Activated CD8-positive, alpha-beta T cell treated with anti-CD3 and anti-CD28 coated beads for 36 hours (primary cell): ENCODE measurements at regions not wholly inside any gene's neighbourhood (a gene's known extent, or its start where the extent isn't known, plus 50 kb on each side); places are given as distances from the start of the nearest gene placed in this dataset.

Experiments used
- ATAC-seq: fragments of 200-7000 bp; cut with Tn5 transposase; one replicate; pipeline ENCODE4 v1.10.0; 2021; ENCODE audit warnings: mild to moderate bottlenecking, moderate library complexity
- CTCF ChIA-PET: fragments of 350-600 bp; sonication (Branson Sonifier 250); formaldehyde crosslinking; loops from one replicate; lab custom pipeline; 2021; ENCODE audit warnings: antibody characterized with exemption; lab: Charles Lee
- POLR2A ChIA-PET: fragments of 350-600 bp; sonication (Branson Sonifier 250); formaldehyde crosslinking; loops from one replicate; lab custom pipeline; 2021; ENCODE audit warnings: antibody characterized with exemption; lab: Charles Lee
- DNase-seq: peaks from one replicate; pipeline ENCODE4 v3.0.0-alpha.2; 2020
- H3K27ac Mint-ChIP-seq: one replicate; pipeline ENCODE4 v1.8.0; 2021; ENCODE audit warnings: mild to moderate bottlenecking, mixed read lengths
- H3K27me3 Mint-ChIP-seq: one replicate; pipeline ENCODE4 v1.8.0; 2021; ENCODE audit warnings: mixed read lengths
- H3K36me3 Mint-ChIP-seq: one replicate; pipeline ENCODE4 v1.8.0; 2021; ENCODE audit warnings: low read depth, mixed read lengths
- H3K4me1 Mint-ChIP-seq: one replicate; pipeline ENCODE4 v1.8.0; 2021; ENCODE audit warnings: low read depth, mixed read lengths
- H3K4me3 Mint-ChIP-seq: one replicate; pipeline ENCODE4 v1.8.0; 2021; ENCODE audit warnings: mild to moderate bottlenecking, moderate library complexity, mixed read lengths
- H3K9me3 Mint-ChIP-seq: one replicate; pipeline ENCODE4 v1.8.0; 2021; ENCODE audit warnings: mixed read lengths
- intact Hi-C: fragments of 100-400 bp; cut with micrococcal nuclease; formaldehyde crosslinking; loops from one replicate; pipeline ENCODE4 v1.10.0; 2022
- TF ChIP-seq, protein P1 (sequence below): fragments of 200-600 bp; IDR thresholded peaks from one replicate; pipeline ENCODE4 v1.8.0; 2022; ENCODE audit warnings: antibody characterized with exemption, mild to moderate bottlenecking

GRCh38 chr2:18656048-18656447 is 66.7 kb upstream of the NT5C1B start:
- Mint-ChIP-seq H3K27ac (no peak overlapping the region), H3K36me3 (no peaks in the 10 kb centered on the region), H3K27me3 (no peaks in the 10 kb centered on the region), H3K4me1 (no peaks in the 10 kb centered on the region), H3K9me3 (no peaks in the 10 kb centered on the region), H3K4me3 (no peak overlapping the region)
- CTCF ChIA-PET, result no interaction called here
- TF ChIP-seq, protein P1, sequence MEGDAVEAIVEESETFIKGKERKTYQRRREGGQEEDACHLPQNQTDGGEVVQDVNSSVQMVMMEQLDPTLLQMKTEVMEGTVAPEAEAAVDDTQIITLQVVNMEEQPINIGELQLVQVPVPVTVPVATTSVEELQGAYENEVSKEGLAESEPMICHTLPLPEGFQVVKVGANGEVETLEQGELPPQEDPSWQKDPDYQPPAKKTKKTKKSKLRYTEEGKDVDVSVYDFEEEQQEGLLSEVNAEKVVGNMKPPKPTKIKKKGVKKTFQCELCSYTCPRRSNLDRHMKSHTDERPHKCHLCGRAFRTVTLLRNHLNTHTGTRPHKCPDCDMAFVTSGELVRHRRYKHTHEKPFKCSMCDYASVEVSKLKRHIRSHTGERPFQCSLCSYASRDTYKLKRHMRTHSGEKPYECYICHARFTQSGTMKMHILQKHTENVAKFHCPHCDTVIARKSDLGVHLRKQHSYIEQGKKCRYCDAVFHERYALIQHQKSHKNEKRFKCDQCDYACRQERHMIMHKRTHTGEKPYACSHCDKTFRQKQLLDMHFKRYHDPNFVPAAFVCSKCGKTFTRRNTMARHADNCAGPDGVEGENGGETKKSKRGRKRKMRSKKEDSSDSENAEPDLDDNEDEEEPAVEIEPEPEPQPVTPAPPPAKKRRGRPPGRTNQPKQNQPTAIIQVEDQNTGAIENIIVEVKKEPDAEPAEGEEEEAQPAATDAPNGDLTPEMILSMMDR, result no peak
- DNase-seq (no peak), ATAC-seq (no peak)
- intact Hi-C loops, result no loop called here
- POLR2A ChIA-PET, result no interaction called here

- intact Hi-C loops, result no loop called here
- Mint-ChIP-seq H3K36me3 (no peaks in the 10 kb centered on the region), H3K27me3 (no peaks in the 10 kb centered on the region), H3K4me3 (no peak overlapping the region), H3K4me1 (no peaks in the 10 kb centered on the region), H3K27ac (no peak overlapping the region), H3K9me3 (no peaks in the 10 kb centered on the region)
- CTCF ChIA-PET, result no interaction called here
- ATAC-seq, result no peak
- TF ChIP-seq, protein P1, result no peak
- POLR2A ChIA-PET, result no interaction called here
- no peak for DNase-seq
These were observed 62.7 kb upstream of the NT5C1B start for GRCh38 chr2:18651842-18652774.

DNA sequence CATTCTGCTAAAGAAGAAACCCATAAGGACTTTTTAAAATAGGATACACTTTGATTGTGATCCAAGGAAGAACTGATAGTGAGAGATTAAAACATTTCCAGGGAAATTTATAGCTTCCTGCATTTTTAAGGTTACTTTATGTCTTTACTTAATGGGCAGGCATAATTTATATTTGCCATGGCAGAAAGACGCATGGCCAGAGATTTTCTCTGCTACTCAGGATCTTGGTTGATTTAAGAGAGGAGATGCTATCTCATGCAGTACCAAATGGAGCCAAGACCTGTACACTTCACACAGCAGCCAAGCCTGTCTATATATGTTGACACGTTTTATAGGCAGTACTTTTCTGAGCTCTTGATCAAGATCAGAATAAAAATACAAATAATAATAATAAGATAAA is 60.9 kb upstream of the NT5C1B start:
- ChIA-PET POLR2A (no interaction called here), CTCF (no interaction called here)
- peaks cover 5% of the 10 kb centered on the region for H3K36me3 Mint-ChIP-seq
- H3K27me3 Mint-ChIP-seq, result no peaks in the 10 kb centered on the region
- no peak overlapping the region for H3K4me3 Mint-ChIP-seq
- DNase-seq (no peak), ATAC-seq (no peak)
- no peaks in the 10 kb centered on the region for H3K4me1 Mint-ChIP-seq
- TF ChIP-seq, protein P1, result no peak
- peaks cover 5% of the 10 kb centered on the region for H3K9me3 Mint-ChIP-seq
- H3K27ac Mint-ChIP-seq, result no peak overlapping the region
- intact Hi-C loops, result no loop called here

DNA sequence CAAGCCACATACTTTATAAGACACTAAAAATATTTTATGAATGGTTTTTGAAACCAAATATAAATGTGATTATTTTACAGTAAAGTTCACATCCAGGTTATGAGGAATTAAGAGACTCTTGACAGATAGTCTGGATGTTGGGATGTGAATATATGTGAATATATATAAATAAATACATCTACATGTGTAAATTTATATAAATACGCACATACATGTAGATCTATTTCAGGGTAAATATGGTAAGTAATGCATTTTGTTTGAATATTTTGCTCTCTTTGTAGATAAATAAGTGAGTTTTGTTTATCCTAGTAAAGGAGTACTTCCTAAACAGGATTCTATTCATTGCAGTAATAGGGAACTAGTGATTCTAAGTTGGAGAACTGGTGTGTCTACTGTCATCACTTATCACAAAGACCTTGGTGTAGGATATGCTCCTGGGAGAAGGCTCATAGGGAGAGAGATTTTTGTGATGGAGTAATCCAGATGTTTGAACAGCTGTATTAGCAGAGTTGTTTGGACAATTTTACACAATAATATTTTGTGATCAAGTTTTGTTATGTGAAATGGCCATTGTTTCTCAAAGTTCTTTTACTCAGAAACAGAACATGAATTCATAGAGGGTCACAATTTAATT is 60.2 kb upstream of the NT5C1B start:
- TF ChIP-seq, protein P1, result no peak
- CTCF ChIA-PET, result no interaction called here
- H3K27me3 Mint-ChIP-seq, result no peaks in the 10 kb centered on the region
- no peaks in the 10 kb centered on the region for H3K4me1 Mint-ChIP-seq
- no peak overlapping the region for H3K27ac Mint-ChIP-seq
- DNase-seq (no peak), ATAC-seq (no peak)
- H3K9me3 Mint-ChIP-seq, result peaks cover 7% of the 10 kb centered on the region
- POLR2A ChIA-PET, result no interaction called here
- peaks cover 8% of the 10 kb centered on the region for H3K36me3 Mint-ChIP-seq
- H3K4me3 Mint-ChIP-seq, result no peak overlapping the region
- intact Hi-C loops, result no loop called here

DNA sequence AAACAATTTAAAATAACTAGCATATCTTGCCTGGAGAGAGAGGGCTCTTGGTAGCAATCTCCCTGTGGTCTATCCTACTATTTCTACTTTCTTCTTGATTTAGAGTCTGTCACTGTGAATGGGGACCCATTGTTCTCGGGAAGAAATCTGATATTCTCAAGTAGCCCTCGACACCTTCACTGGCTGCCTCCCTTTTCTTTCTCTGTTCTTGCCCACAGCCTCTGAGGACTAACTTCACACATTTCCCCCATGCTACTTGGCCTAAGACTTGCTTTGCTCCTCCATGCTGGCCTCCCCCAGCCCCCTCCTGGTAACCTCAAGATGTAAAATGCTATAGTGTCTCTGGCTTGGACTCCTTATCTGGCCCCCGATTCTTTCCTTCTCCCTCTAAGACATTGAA is 58.8 kb upstream of the NT5C1B start:
- Mint-ChIP-seq H3K27ac (no peak overlapping the region), H3K36me3 (peaks cover 14% of the 10 kb centered on the region), H3K4me1 (no peaks in the 10 kb centered on the region), H3K4me3 (no peak overlapping the region), H3K27me3 (no peaks in the 10 kb centered on the region), H3K9me3 (peaks cover 7% of the 10 kb centered on the region)
- CTCF ChIA-PET, result no interaction called here
- ATAC-seq, result no peak
- TF ChIP-seq, protein P1, result no peak
- DNase-seq, result no peak
- POLR2A ChIA-PET, result no interaction called here
- intact Hi-C loops, result no loop called here
